ENCODE measurements at regions not wholly inside any gene's neighbourhood (a gene's known extent, or its start where the extent isn't known, plus 50 kb on each side); places are given as distances from the start of the nearest gene placed in this dataset.

DNA sequence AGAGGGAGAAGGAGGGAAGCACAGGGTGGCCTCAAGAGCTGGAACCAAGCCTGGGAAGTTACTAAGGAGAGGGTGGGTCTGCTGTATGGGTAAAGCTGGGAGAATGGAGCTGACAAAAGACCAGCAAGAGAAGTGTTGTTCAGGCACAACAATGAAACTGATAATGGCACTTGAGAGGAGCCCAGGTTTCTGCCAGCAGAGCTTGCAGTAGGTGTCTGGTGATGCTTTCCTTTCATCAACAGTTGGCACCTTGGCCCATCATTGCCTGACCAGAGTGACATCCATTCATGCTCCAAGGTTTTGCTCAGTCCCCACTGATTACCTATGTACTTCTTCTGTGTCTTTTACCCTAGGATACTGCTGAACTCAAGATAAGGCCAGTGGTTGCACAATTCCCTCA lies 92.9 kb upstream of the CXCR4 start:
- DNase-seq: no peak

DNA sequence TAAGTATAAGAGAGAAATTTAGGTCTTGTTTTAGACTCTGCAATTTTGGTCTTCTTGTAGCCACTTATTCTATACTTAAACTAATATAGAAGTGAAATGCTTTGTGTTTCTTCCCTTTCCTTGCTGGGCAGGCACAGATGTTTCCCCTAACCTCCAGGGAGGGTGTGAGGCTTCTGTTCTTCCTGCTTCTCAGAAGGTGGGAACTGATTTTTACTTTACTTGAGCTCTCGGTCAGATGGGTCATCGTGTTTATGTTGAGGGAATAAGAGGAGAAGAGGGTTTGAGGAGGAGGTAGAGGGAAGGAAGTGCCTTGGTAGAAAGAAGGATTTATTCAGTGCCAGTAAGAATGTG lies 92.5 kb upstream of the CXCR4 start:
- no peak for DNase-seq

DNA sequence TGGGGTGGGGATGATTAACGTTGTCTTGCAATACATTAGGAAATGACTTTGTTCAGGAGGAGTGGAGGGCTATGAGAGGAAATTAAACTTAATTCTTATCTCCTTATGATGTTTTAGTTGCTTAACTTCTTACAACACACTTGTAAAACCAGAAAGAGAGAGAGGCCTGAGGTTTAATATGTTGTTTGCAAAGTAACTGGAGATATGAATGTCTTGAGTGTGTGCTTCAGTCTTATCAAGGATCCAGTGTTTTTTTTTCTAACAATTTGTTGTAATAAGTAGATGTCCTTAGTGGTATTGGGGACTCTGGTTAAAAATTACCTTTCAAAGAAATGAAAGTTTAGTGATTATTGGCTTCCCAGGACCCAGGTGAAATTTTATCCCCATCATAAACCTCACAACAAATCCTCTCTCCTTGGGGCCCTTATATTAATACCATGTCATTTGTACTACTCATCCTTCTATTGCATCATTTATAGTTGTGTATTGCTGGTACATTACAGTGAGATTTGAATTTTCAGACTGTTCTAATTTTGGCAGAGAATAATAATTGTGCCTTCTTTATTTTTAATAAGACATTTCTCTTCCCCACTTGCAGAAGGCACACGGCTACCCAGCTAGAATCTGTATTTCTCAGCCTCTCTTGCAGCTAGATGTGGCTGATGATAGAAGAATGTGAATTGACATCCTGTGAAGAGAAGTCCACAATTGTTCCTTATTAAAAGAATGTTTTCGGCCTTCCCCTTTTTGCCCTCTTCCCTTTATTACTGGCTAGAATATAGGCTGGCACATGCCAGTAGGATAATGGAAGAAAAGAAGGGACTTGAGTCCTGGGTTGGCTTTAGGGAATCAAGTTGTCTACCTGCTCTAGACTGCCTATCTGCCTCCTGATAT lies 91.9 kb upstream of the CXCR4 start:
- no peak for DNase-seq

DNA sequence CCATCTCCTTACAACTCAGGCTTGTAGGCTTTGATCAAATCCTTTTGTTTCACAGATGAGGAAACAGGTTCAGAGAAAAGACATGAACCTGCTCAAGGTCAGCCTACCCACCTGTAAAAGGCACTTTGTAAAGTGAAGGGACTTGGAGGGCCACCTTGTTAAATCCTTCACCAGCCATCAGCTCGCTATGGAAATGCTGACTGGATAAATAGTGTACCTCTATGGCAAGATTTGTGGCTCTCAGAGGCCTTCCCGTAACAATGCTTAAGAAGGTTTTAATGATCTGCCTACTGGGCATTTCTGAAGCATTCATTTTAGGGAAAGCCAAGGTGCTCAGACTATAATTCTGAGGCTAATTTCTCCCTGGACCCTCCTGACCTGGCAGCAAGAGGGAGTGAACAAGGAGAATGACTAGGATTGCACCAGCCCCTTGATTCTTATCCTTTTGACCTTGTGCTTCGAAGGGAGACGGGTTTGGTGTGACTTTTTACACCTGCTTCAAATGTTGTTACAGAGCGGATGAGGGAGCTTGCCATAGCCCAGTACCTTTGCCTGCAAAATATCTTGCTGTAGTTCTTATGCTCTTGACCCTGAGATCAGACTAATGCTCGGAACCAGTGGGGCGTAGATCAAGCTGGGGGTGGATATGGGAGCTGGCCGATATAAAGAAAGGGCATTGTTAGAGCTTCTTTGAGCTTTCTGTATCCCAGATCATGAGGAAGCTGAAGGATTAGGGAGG lies 90.9 kb upstream of the CXCR4 start:
- DNase-seq: no peak

DNA sequence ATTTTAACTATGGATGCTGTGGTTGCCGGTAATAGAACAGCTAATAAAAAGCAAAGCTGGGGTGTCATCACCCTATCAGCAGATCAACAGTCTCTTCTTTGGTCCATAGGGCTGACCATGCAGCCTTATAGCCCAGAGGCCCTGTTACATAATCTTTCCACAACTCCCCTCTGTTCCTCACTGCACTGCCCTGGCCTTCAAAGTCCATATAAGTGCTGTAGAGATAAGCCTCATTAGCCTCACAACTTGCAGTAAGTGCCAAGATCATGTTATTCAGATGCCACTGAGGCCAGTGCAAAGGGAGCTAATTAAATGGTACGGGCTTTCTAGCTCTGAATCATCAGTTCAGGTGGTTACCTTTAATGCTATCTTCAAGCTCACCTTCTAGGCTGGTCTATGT lies 89.7 kb upstream of the CXCR4 start:
- no peak for DNase-seq

DNA sequence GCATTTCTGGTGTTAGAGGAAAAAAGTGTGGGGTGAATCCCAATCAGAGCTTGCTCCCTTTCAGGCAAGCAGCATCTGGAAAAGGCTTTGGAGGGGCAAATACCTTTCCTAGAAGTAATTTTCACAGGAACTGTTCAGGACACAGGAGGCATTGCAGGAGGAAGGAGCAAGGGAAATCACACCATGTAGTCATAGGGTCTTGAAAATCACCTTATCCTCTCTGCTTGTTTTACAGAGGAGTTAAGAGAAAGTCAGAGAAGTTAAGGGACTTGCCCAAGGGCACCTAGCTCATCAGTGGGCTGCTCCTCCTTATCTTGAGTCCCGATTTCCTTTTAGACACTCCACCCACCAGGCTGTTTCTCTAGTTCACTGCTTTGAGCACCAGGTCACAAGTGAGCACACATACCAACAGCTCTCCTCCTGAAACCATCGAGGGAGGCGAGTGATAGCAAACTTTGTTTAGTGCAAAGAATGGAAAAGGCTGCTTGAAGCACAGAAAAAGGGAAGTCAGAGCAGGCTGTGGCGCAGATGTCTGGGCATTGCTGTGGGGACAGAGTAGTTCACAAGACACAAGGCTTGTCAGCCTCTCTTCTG lies 89.2 kb upstream of the CXCR4 start:
- DNase-seq: no peak

DNA sequence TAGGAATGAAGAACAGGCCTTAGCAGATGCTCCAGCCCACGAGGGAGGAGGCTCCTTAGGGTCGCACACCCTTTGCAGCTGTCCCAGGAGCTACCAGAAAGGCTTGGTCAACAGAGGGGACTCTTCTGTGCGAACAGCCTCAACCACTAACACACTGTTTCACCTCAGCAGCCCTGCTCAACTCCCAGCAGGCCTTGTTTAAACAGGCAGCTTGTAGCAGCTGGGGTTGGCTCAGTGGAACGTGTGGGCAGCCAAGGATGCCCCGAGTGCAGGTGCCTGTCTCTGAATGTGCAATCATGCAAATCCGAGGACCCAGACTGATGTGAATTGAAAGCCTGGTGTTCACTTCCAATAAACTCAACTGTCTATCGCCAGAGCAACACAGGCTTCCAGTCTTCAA lies 88.7 kb upstream of the CXCR4 start:
- peak; percentile 28 for DNase-seq

DNA sequence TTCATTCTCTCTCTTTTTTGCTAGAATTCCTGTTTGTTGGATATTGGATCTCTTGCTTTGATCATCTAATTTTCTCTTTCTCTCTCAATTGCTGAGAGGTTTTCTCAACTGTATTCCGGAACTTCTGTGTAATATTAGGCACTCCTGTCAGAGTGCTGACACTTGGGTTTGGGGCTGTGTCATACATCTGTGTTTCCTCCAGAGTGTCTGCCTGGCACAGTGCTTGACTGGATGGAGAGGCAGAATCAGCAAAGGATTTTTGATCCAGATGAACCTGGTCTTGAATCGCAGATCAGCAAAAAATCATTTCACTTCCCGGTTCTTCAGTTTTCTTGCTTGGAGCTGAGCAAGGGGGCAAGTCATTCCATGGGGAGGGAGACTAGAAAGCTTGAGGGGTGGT lies 87.7 kb upstream of the CXCR4 start:
- DNase-seq: no peak

DNA sequence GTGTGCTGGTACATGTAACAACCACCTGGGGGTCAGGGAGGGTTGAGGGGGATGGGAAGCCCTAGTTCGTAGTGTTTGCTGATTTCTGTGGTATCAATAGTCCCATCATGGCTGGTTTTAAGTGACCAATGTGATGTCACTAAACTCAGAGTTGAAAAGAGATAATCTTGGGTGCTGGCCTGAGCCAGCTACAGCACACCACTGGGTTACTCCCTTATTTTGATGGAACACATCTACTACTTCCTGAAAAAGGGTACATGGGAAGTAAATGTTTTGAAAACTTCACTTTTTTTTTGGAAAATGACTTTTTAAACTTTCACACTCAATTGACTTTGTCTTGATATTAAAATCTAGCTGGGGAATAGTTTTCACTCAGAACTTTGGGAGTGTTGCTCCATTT lies 87.0 kb upstream of the CXCR4 start:
- DNase-seq: no peak

DNA sequence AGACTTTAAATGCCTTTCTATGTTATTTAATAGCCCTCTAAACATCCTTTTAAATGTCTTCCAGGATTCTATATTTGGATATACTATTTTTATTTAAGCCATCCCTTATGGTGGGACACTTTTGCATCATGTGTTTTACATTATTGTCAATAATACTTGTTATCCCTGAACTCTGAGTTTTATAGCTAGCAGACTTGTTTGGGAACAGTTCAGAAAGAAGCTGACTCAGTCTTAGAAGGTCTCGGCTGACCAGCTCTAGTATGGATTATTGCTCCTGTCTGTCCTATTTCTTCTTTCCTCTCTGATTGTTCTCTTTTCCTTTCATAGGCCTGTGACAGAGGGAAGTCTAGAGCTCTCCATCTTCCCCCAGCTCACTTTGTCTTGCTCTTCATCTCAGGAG lies 77.3 kb upstream of the CXCR4 start:
- no peak for DNase-seq

DNA sequence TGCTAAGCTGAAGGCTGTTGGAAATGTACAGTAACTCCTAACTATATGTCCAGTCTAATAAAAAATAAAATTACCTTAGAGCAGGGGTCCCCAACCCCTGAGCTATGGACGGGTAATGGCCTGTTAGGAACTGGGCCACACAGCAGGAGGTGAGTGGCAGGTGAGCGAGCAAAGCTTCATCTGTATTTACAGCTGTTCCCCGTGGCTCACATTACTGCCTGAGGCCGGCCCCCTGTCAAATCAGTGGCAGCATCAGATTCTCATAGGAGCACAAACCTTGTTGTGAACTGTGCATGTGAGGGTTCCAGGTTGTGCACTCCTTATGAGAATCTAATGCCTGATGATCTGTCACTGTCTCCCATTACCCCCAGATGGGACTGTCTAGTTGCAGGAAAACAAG lies 73.1 kb upstream of the CXCR4 start:
- DNase-seq: no peak

DNA sequence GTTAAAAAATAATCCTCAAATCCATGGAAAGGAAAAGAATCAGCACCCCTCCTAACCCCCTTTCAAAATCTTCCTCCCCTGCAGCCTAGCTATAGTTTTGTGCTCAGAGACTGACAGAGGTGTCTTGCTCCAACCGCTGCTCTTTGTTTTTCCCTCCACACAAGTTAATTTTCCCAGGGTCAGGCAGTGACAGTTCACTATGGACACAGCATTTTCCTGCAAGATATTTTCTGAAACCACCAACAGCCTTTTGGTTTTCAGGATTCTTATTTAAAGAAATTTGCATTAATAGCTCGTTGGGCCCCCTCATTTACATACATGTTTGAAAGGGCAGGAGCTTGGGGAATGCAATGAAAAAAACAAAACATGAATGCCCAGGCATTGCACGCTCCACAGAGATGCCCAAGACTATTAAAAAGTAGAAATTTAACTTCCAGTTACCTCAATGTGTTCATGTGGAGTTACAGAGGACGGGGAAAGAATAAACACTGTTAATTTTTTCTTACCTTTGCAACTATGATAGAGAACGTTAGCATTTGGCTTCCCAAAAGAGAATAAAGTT lies 71.4 kb upstream of the CXCR4 start:
- DNase-seq: no peak

DNA sequence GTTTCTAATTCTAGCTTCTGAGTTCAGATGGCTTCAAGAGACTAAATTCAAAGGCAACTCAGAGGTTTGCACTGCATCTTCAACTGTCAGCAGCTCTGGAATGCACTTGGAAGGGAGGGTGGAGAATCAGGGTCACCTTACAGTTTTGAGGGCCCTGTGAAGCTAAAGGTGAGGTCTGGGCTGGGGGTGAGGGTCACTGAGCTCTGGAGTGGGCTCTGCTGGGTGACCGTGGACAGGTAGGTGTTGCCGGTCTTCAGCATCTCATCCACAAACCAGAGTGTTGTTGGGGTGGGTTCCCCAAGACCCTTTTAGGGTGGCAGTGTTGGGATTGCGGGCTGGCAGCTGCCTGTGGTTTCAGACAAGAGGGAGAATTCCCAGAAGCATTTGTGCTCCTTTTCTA lies 70.1 kb upstream of the CXCR4 start:
- no peak for DNase-seq

DNA sequence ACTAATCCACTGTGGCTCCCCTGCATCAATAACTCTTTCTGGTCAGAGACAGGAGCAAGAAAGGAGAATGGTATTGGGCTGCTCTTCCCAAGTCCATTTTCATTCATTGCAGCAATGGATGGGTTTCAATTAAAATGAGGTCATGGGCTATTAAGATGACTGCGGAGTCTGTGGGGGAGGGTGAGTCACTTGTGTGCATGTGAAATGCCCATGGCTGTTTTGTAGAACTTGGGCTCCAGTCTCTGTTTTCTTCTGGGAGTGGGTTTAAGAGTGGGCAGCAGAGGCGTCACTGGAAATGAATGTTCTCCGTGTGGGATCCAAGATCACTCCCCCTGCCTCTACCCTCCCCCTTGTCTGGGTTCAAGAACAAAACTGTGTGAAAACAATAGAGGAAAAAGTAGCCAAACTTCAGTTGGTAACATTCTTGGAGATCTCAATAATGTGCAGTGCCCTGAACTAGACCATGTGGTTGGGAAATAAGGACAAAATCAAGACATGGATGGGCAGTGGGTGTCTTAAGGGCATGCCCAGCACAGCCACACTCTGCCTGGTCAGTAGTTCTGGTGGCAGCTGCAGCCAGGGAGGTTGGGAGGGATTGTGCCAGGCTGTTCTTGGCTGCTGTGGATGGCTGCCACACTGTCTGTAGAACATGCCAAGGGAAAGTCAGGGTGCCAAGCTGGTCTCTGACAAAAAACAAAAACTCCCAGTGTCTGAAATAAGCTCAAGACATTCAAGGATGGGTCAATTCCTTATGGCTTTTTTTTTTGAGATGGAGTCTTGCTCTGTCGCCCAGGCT lies 68.2 kb upstream of the CXCR4 start:
- no peak for DNase-seq

DNA sequence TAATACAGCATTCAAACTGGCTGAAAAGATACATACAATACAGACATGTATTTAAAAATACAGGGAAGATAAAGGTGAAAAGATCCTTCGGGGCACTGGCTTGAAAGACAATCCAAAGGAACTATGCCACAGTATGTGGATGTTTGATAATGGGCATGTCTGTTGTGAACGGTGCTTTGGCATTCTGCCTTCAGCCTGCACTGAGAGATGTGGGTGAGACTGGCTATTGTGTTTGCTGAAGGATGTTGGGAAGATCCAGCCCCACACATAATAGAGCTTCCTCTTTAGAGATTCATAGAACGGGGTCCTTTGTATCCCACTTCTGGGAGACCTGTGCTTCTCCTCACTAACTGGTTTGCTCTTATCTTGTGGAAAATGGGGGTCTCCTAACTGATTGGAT lies 65.1 kb upstream of the CXCR4 start:
- DNase-seq: no peak

DNA sequence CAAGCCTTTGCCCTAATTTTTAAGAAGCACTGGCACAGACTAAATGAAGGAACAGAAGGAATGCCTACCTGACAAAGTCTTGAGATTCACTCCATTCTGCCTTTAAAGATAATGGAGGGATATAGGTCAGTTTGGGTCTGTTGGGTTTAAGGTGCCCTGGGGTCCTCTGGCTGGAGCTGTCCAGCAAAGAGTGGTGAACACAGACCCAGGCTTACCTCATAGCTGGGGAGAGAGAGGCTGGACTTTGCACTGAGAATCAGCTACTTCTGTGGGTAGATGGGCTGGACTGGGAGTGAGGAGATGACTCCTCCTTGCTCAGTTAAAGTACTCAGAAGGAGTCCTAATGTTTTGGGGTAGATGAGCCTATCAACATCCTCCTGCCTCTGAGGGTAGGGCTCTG lies 64.4 kb upstream of the CXCR4 start:
- no peak for DNase-seq

DNA sequence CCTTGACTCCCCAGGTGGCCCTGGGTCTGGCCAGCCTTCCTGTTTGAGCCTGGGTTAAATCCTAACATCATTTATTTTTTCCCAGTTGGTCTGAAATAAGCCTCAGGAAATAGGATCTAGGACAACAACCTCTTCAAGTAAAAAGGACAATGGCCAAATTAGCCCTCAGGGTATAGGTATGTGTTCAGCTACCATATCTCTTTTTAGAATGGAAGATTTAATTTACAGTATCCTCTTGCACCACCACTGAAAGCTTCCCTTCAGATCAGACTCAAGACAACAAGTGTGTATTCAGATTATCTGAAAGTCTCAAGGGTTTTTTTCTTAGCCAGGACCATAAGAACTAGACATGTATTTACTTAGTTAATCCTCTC lies 61.6 kb upstream of the CXCR4 start:
- DNase-seq: no peak

DNA sequence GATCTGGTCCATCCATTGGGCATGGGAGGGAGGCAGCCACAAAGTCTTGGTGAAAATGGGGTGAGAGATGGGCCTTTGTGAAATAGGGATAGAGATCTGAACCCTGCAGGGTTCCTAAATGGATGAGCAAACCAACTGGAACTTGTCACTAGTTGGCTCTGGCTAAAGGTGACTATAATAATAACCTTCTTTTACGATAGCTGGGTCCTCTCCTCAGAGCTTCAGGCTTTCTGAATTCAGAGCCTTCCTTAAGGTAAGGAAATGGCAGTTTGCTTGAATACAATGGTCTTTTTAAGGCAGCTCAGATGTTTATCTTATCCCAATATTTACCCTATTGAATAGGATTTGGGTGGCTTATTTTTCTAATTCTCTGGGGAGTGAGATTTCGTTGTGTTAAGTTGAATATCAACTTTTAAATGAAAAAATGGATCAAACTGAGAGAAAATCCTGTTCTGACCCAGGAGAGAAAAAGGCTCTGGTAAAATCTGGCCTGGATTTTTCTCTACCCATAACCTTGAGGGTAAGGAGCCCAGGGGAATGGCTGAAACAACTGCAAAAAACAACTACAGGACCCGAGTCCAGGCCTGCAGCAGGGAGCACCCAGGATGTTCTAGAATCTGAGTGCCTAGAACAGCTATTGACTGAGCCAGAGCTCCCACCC lies 61.1 kb upstream of the CXCR4 start:
- no peak for DNase-seq

DNA sequence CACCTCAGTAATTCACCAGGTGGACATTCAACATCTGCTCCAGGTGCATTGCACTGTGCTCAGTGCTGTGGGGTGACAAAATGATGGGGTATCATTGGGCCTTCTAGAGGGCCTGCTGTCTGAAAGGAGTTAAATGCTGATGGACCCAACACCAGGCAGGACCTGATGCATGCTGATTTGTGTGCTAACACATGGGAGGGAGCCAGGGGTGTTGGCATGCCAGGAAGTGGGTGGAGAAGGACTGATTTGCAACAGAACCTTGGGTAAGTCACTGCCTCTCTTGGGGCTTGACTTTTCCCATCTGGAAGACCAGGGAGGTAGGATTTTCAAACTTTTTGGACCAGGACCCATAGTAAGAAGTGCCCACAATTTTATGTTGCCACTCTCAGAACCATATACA lies 57.9 kb upstream of the CXCR4 start:
- DNase-seq: no peak

DNA sequence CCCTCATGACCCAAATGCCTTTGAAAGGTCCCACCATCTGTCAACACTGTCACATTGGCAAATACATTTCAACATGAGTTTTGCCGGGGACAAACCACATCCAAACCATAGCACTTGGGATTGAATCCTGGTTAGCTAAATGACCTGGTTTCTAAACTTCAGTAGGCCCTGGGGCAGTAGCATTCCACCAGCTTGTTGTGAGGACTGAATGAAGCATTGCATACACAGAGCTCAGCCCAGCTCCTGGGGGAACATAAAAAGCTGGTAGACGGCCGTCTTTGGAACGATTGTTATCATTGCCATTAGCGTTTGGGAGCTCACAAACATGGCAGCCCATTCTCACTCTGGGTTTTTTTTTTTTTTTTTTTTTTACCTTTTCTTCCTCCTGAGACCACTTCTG lies 57.5 kb upstream of the CXCR4 start:
- DNase-seq: no peak

DNA sequence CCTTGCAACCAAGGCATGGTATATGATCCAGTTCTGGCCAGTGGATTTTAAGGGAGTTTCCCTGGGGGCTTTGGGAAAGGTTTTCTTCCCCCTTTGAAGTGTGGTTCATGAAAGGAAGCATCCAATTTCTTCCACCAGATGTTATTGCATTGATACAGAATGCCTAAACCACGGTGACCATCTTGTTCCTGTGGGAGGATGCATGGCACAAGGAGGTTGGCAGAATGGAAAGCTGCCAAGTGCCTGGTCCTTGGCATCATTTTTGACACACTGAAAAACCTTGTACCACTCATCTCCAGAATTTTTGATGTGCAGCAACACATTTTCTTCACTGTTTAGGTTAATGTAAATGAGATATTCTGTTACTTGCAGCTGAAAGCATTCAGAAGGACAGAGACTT lies 55.2 kb upstream of the CXCR4 start:
- no peak for DNase-seq

DNA sequence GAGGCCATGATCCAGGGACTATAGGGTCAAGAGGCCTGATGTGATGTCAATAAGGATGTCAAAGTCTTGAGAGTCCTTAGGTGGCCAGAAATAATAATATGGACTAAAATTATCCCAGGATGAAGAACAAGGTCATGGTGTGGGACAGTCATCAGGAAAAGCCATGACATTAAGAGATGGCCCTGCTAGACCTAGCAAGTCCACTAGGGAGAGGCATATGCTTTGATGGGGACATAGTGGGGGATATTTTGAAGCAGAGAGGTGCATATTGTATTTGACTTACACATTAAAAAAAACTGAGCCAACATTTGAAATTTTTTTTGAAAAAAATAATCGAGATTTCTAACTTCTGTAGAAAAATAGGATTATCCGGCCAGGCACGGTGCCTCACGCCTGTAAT lies 53.3 kb upstream of the CXCR4 start:
- no peak for DNase-seq

DNA sequence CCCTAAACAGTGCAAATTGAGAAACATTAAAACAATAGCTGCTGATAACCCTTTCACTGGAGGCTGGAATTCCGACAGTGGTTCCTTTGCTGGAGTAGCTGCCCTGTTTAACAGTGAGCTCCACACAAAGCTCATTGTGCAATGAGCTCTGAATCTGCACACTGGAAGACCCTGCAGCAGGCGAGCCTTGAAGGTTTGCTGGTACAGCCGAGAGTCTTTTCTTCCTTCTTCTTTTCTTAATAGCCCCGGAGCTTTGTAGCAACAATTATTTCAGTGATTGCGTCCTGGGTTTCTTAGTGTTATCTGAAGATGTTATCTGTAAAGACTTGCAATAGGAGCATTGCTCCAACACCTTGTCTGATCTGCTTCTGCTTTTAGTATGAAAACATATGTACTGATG lies 50.8 kb upstream of the CXCR4 start:
- no peak for DNase-seq

Measured in NCI-H1105 treated with DMSO at 0.1 percent for 48 hours (cell line).